H1 (cell line): ENCODE measurements at regions not wholly inside any gene's neighbourhood (a gene's known extent, or its start where the extent isn't known, plus 50 kb on each side); places are given as distances from the start of the nearest gene placed in this dataset.

Experiments
- BCL11A ChIP-seq, 2 experiments: IDR thresholded peaks; one replicate each; pipeline ENCODE4 v1.6.1; 2011; ENCODE audit warnings: low read depth in 2 of 2, low read length in 2 of 2, mild to moderate bottlenecking in 2 of 2
- EZH2 ChIP-seq: fragments of 200-600 bp; sonication (generic); IDR thresholded peaks from 2 replicates; pipeline ENCODE4 v1.7.1; 2012; ENCODE audit warnings: low read depth, mild to moderate bottlenecking, moderate library complexity, low read length, inconsistent platforms; ENCODE audit not compliant: severe bottlenecking
- HDAC2 ChIP-seq, 2 experiments: fragments of 300-600 bp in 1 of 2; sonication (generic) in 1 of 2; IDR thresholded peaks; 2 replicates each; pipeline ENCODE4 v1.6.1; 2011 to 2012; ENCODE audit warnings: low read depth in 2 of 2, low read length in 2 of 2, mild to moderate bottlenecking in 2 of 2, moderate library complexity in 2 of 2, borderline replicate concordance in 1 of 2, inconsistent platforms in 1 of 2
- JUND ChIP-seq: IDR thresholded peaks from 2 replicates; pipeline ENCODE4 v1.6.1; 2011; ENCODE audit warnings: mild to moderate bottlenecking, improper control_type of control experiment, low read length
- POLR2A ChIP-seq, 2 experiments: IDR thresholded peaks; 1 replicate in 1 of 2; 2 replicates in 1 of 2; pipeline ENCODE4 v1.6.1; 2011; ENCODE audit warnings: low read depth in 2 of 2, low read length in 2 of 2, mild to moderate bottlenecking in 2 of 2; ENCODE audit errors: control extremely low read depth in 1 of 2
- RFX5 ChIP-seq: IDR thresholded peaks from 2 replicates; pipeline ENCODE4 v1.6.1; 2011; ENCODE audit warnings: low read depth, low read length, improper control_type of control experiment, borderline replicate concordance
- SP1 ChIP-seq: IDR thresholded peaks from 2 replicates; pipeline ENCODE4 v1.6.1; 2011; ENCODE audit warnings: low read depth, low read length
- SUZ12 ChIP-seq: fragments of 200-600 bp; sonication (generic); IDR thresholded peaks from 2 replicates; pipeline ENCODE4 v1.6.1; 2012; ENCODE audit warnings: mild to moderate bottlenecking, inconsistent platforms, low read length, moderate library complexity, mixed read lengths
- TAF1 ChIP-seq: IDR thresholded peaks from 2 replicates; pipeline ENCODE4 v1.6.1; 2011; ENCODE audit warnings: mild to moderate bottlenecking, low read depth, low read length
- TEAD4 ChIP-seq: IDR thresholded peaks from 2 replicates; pipeline ENCODE4 v1.6.1; 2012; ENCODE audit warnings: low read depth, low read length, inconsistent platforms, mixed read lengths
- ZNF274 ChIP-seq: IDR thresholded peaks from 2 replicates; pipeline ENCODE4 v1.7.0; 2012; ENCODE audit warnings: low read length, borderline replicate concordance; ENCODE audit errors: extremely low read depth
- TF ChIP-seq, protein P1 (sequence below), 3 experiments: IDR thresholded peaks; 1 replicate in 2 of 3; 2 replicates in 1 of 3; pipeline versions ENCODE4 v1.5.1 to v1.6.1; 2011; ENCODE audit warnings: low read length in 3 of 3, mild to moderate bottlenecking in 3 of 3, inconsistent platforms in 2 of 3, low read depth in 1 of 3, moderate library complexity in 1 of 3; ENCODE audit not compliant: insufficient read depth in 1 of 3; ENCODE audit errors: control extremely low read depth in 1 of 3

DNA sequence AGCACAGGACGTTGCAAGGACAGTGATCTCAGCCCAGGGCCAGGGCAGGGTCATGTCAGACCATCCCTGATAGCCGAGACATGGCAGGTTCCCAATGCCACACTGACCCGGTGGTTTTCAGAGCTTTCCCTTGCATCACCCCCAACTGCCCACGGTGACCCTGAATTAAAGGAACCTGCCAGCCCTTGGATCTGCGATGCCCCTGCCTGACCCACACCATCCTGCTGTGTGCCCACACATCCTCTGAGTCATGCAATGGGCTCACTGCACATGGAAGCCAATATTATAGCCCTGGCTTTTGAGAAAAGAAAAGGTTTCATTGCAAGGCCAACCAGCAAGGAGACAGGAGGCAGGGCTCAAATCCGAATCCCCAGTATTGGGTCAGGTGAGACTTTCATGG, 132.6 kb upstream of the CST7 start:
- TF ChIP-seq, protein P1, sequence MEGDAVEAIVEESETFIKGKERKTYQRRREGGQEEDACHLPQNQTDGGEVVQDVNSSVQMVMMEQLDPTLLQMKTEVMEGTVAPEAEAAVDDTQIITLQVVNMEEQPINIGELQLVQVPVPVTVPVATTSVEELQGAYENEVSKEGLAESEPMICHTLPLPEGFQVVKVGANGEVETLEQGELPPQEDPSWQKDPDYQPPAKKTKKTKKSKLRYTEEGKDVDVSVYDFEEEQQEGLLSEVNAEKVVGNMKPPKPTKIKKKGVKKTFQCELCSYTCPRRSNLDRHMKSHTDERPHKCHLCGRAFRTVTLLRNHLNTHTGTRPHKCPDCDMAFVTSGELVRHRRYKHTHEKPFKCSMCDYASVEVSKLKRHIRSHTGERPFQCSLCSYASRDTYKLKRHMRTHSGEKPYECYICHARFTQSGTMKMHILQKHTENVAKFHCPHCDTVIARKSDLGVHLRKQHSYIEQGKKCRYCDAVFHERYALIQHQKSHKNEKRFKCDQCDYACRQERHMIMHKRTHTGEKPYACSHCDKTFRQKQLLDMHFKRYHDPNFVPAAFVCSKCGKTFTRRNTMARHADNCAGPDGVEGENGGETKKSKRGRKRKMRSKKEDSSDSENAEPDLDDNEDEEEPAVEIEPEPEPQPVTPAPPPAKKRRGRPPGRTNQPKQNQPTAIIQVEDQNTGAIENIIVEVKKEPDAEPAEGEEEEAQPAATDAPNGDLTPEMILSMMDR (IDR thresholded peaks at IDR 0.05; ENCODE audit: control extremely low read depth in 1 of 3, insufficient read depth in 1 of 3, low read depth in 1 of 3, low read length in 3 of 3), result no peak
- TF ChIP-seq TEAD4, result no peak
- no peak for TF ChIP-seq HDAC2 (IDR thresholded peaks at IDR 0.05; ENCODE audit: borderline replicate concordance in 1 of 2, low read depth in 2 of 2, low read length in 2 of 2)
- TF ChIP-seq TAF1, result no peak
- TF ChIP-seq EZH2, result no peak
- TF ChIP-seq POLR2A (IDR thresholded peaks at IDR 0.05; ENCODE audit: control extremely low read depth in 1 of 2, low read depth in 2 of 2, low read length in 2 of 2), result no peak
- no peak for TF ChIP-seq RFX5
- no peak for TF ChIP-seq JUND
- no peak for TF ChIP-seq SP1
- TF ChIP-seq ZNF274, result no peak
- no peak for TF ChIP-seq SUZ12
- TF ChIP-seq BCL11A (IDR thresholded peaks at IDR 0.05; ENCODE audit: low read depth in 2 of 2, low read length in 2 of 2), result no peak
